ENCODE measurements at regions not wholly inside any gene's neighbourhood (a gene's known extent, or its start where the extent isn't known, plus 50 kb on each side); places are given as distances from the start of the nearest gene placed in this dataset.

DNA sequence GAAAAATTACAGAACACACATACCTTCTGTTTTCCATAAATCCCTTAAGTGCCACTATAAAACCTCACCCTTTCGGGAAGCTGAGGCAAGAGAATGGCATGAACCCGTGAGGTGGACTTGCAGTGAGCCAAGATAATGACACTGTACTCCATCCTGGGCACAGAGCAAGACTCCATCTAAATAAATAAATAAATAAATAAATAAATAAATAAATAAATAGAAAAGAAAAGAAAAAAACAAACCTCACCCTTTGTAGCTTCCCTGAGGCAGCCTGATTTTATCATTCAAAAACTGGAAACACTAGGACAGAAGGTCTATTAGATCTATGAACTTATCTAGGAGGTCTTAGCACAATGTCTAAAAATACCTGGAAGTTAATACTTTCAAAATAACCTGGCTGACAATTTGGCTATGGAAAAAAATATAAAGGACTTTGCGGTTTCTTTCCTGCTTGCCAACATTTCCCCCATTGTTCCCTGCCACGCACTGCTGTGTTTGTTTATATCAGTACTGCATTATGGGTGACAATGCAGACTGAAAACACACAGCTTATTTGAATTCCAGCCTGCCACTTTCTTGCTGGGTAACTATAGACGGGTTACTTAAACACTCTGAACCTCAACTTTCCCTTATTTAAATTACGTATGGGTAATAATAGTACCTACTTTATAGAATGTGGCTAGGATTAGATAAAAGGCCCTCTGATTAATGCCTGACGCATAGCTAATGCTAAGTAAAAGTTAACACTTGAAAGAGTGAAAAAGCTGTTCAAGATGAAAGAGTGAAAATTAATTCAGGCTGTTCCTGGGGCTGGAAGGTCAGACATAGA, 313.0 kb downstream of the RDH14 start:
- TF ChIP-seq, protein P1, sequence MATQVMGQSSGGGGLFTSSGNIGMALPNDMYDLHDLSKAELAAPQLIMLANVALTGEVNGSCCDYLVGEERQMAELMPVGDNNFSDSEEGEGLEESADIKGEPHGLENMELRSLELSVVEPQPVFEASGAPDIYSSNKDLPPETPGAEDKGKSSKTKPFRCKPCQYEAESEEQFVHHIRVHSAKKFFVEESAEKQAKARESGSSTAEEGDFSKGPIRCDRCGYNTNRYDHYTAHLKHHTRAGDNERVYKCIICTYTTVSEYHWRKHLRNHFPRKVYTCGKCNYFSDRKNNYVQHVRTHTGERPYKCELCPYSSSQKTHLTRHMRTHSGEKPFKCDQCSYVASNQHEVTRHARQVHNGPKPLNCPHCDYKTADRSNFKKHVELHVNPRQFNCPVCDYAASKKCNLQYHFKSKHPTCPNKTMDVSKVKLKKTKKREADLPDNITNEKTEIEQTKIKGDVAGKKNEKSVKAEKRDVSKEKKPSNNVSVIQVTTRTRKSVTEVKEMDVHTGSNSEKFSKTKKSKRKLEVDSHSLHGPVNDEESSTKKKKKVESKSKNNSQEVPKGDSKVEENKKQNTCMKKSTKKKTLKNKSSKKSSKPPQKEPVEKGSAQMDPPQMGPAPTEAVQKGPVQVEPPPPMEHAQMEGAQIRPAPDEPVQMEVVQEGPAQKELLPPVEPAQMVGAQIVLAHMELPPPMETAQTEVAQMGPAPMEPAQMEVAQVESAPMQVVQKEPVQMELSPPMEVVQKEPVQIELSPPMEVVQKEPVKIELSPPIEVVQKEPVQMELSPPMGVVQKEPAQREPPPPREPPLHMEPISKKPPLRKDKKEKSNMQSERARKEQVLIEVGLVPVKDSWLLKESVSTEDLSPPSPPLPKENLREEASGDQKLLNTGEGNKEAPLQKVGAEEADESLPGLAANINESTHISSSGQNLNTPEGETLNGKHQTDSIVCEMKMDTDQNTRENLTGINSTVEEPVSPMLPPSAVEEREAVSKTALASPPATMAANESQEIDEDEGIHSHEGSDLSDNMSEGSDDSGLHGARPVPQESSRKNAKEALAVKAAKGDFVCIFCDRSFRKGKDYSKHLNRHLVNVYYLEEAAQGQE (IDR thresholded peaks at IDR 0.05; ENCODE audit: unreplicated experiment), result no peak
- TF ChIP-seq, protein P2, sequence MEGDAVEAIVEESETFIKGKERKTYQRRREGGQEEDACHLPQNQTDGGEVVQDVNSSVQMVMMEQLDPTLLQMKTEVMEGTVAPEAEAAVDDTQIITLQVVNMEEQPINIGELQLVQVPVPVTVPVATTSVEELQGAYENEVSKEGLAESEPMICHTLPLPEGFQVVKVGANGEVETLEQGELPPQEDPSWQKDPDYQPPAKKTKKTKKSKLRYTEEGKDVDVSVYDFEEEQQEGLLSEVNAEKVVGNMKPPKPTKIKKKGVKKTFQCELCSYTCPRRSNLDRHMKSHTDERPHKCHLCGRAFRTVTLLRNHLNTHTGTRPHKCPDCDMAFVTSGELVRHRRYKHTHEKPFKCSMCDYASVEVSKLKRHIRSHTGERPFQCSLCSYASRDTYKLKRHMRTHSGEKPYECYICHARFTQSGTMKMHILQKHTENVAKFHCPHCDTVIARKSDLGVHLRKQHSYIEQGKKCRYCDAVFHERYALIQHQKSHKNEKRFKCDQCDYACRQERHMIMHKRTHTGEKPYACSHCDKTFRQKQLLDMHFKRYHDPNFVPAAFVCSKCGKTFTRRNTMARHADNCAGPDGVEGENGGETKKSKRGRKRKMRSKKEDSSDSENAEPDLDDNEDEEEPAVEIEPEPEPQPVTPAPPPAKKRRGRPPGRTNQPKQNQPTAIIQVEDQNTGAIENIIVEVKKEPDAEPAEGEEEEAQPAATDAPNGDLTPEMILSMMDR (conservative IDR thresholded peaks at IDR 0.05; ENCODE audit: low read depth in 2 of 2), result no peak
- TF ChIP-seq EZH2 (IDR thresholded peaks at IDR 0.05; ENCODE audit: low read depth, unreplicated experiment) (no peak), POLR2AphosphoS5 (IDR thresholded peaks at IDR 0.05; ENCODE audit: low read depth) (no peak), ZNF331 (CRISPR knock-in tag; IDR thresholded peaks at IDR 0.05; ENCODE audit: low read depth) (no peak)
